GM21619 (cell line): ENCODE measurements at regions not wholly inside any gene's neighbourhood (a gene's known extent, or its start where the extent isn't known, plus 50 kb on each side); places are given as distances from the start of the nearest gene placed in this dataset.

ENCODE experiments used
- ATAC-seq: cut with Tn5 transposase; IDR thresholded peaks from one replicate; pipeline ENCODE4 v1.9.1; 2021; ENCODE audit not compliant: unreplicated experiment

GRCh38 chr7:49718760-49719159, 54.7 kb upstream of the VWC2 start:
- no peak for ATAC-seq

GRCh38 chr7:49721441-49721840, 52.0 kb upstream of the VWC2 start:
- ATAC-seq: no peak
